OCI-LY7 (cell line): ENCODE measurements at regions not wholly inside any gene's neighbourhood (a gene's known extent, or its start where the extent isn't known, plus 50 kb on each side); places are given as distances from the start of the nearest gene placed in this dataset.

Experiments
- BruUV-seq: library from RNA; stranded (reverse); fragments of 400-500 nt; replicated peaks from 2 replicates; lab custom pipeline; 2021; lab: Mats Ljungman, UMichigan
- CTCF ChIA-PET: fragments of 300-600 bp; sonication (Branson Sonifier 250); formaldehyde crosslinking; loops from one replicate; lab custom pipeline; 2022; ENCODE audit warnings: antibody characterized with exemption; ENCODE audit not compliant: unreplicated experiment; lab: Charles Lee
- POLR2A ChIA-PET: fragments of 300-600 bp; sonication (Branson Sonifier 250); formaldehyde crosslinking; loops from one replicate; lab custom pipeline; 2022; ENCODE audit warnings: antibody characterized with exemption; lab: Charles Lee
- DNase-seq: peaks from one replicate; pipeline ENCODE4 v3.0.0-alpha.2; 2015; ENCODE audit warnings: low spot score
- H2AFZ ChIP-seq: fragments of 200-600 bp; sonication (generic), shearing (Covaris generic); 2 replicates; pipeline ENCODE4 v1.6.1; 2014; ENCODE audit warnings: mild to moderate bottlenecking, antibody characterized with exemption, low read length, moderate library complexity
- H3K27ac ChIP-seq: fragments of 200-600 bp; sonication (generic); 2 replicates; pipeline ENCODE4 v1.5.1; 2014; ENCODE audit warnings: mixed run types, low read depth, mild to moderate bottlenecking, moderate library complexity, low read length, inconsistent platforms; ENCODE audit not compliant: poor library complexity, severe bottlenecking
- H3K36me3 ChIP-seq: fragments of 200-600 bp; sonication (generic); 2 replicates; pipeline ENCODE4 v1.6.1; 2014; ENCODE audit warnings: mild to moderate bottlenecking, antibody characterized with exemption, low read length, moderate library complexity, mixed read lengths; ENCODE audit not compliant: insufficient read depth
- H3K4me1 ChIP-seq: fragments of 200-600 bp; sonication (generic); 2 replicates; pipeline ENCODE4 v1.5.1; 2014; ENCODE audit warnings: mild to moderate bottlenecking, low read length; ENCODE audit not compliant: insufficient read depth, poor library complexity, severe bottlenecking
- H3K4me2 ChIP-seq: fragments of 200-600 bp; sonication (generic); 2 replicates; pipeline ENCODE4 v1.6.1; 2014; ENCODE audit warnings: mild to moderate bottlenecking, low read length
- H3K4me3 ChIP-seq: fragments of 200-600 bp; sonication (generic); 2 replicates; pipeline ENCODE4 v1.5.1; 2014; ENCODE audit warnings: mild to moderate bottlenecking, low read depth, low read length; ENCODE audit not compliant: poor library complexity, severe bottlenecking
- H3K79me2 ChIP-seq: fragments of 200-600 bp; sonication (generic); 2 replicates; pipeline ENCODE4 v1.6.1; 2016; ENCODE audit warnings: low read depth, mild to moderate bottlenecking, low read length, moderate library complexity, mixed read lengths; ENCODE audit not compliant: insufficient read depth
- H3K9me2 ChIP-seq: fragments of 200-600 bp; sonication (generic); 2 replicates; pipeline ENCODE4 v1.6.1; 2016; ENCODE audit warnings: mild to moderate bottlenecking, low read length, mixed read lengths; ENCODE audit not compliant: insufficient read depth
- H3K9me3 ChIP-seq: fragments of 200-600 bp; sonication (generic); 2 replicates; pipeline ENCODE4 v1.6.1; 2014; ENCODE audit warnings: mild to moderate bottlenecking, mixed run types, low read length, mixed read lengths
- H4K20me1 ChIP-seq: fragments of 200-600 bp; sonication (generic); 2 replicates; pipeline ENCODE4 v1.6.1; 2014; ENCODE audit warnings: mild to moderate bottlenecking, antibody characterized with exemption, low read length, moderate library complexity, mixed read lengths; ENCODE audit not compliant: insufficient read depth
- CTCF ChIP-seq: fragments of 200-600 bp; sonication (generic); conservative IDR thresholded peaks from 2 replicates; pipeline ENCODE4 v1.5.1; 2014; ENCODE audit warnings: mild to moderate bottlenecking, antibody characterized with exemption, low read length, moderate library complexity, mixed read lengths
- EZH2phosphoT487 ChIP-seq: fragments of 200-600 bp; sonication (generic); IDR thresholded peaks from 2 replicates; pipeline ENCODE4 v1.6.1; 2018; ENCODE audit warnings: low read depth, borderline replicate concordance, mild to moderate bottlenecking, mixed run types, antibody characterized with exemption, low read length, moderate library complexity, mixed read lengths
- intact Hi-C: fragments of 100-400 bp; cut with micrococcal nuclease; formaldehyde crosslinking; loops from one replicate; pipeline ENCODE4 v1.10.0; 2022; ENCODE audit not compliant: unreplicated experiment

GRCh38 chr13:33919120-33919519 is 101.2 kb downstream of the RFC3 start:
- Histone ChIP-seq H3K27ac (no peak overlapping the region), H3K36me3 (no peaks in the 10 kb centered on the region), H2AFZ (no peak overlapping the region), H3K4me3 (no peak overlapping the region), H3K9me3 (no peaks in the 10 kb centered on the region), H3K4me1 (peaks cover 5% of the 10 kb centered on the region), H3K9me2 (no peaks in the 10 kb centered on the region; the same call in 1 of the 2 replicates), H4K20me1 (no peaks in the 10 kb centered on the region), H3K4me2 (no peak overlapping the region), H3K79me2 (no peaks in the 10 kb centered on the region)
- BruUV-seq: no TSS peak
- intact Hi-C loops: no loop called here
- TF ChIP-seq CTCF: no peak
- no peak for DNase-seq
- ChIA-PET POLR2A (no interaction called here), CTCF (no interaction called here)

- Histone ChIP-seq H3K9me3 (no peaks in the 10 kb centered on the region), H3K36me3 (no peaks in the 10 kb centered on the region), H4K20me1 (no peaks in the 10 kb centered on the region), H3K4me2 (no peak overlapping the region), H3K79me2 (no peaks in the 10 kb centered on the region), H3K4me1 (peaks cover 6% of the 10 kb centered on the region), H3K27ac (no peak overlapping the region), H3K9me2 (no peaks in the 10 kb centered on the region), H2AFZ (no peak overlapping the region), H3K4me3 (no peak overlapping the region)
- intact Hi-C loops: no loop called here
- ChIA-PET POLR2A (no interaction called here), CTCF (no interaction called here)
- no peak for DNase-seq
- TF ChIP-seq CTCF (no peak), EZH2phosphoT487 (no peak)
- no TSS peak for BruUV-seq
Measured at GRCh38 chr13:33925563-33925962, 107.6 kb downstream of the RFC3 start.

GRCh38 chr13:33927315-33927714 is 109.4 kb downstream of the RFC3 start:
- H3K4me2 ChIP-seq: no peak overlapping the region
- H3K9me2 ChIP-seq: no peaks in the 10 kb centered on the region
- H2AFZ ChIP-seq: no peak overlapping the region
- peaks cover 6% of the 10 kb centered on the region for H3K4me1 ChIP-seq
- no peak for TF ChIP-seq CTCF
- TF ChIP-seq EZH2phosphoT487: no peak
- BruUV-seq: no TSS peak
- no peak for DNase-seq
- no peaks in the 10 kb centered on the region for H3K79me2 ChIP-seq
- H3K9me3 ChIP-seq: no peaks in the 10 kb centered on the region
- H4K20me1 ChIP-seq: no peaks in the 10 kb centered on the region
- no peaks in the 10 kb centered on the region for H3K36me3 ChIP-seq
- no peak overlapping the region for H3K4me3 ChIP-seq
- CTCF ChIA-PET: no interaction called here
- POLR2A ChIA-PET: interaction anchor here (1.1 kb wide), 1 partner anchor 155 kb away, joined by 3 read pairs; no protein-coding TSS in a partner anchor
- H3K27ac ChIP-seq: no peak overlapping the region
- intact Hi-C loops: no loop called here
